HEK293 (cell line): ENCODE measurements at regions not wholly inside any gene's neighbourhood (a gene's known extent, or its start where the extent isn't known, plus 50 kb on each side); places are given as distances from the start of the nearest gene placed in this dataset.

Source experiments
- CTCF ChIA-PET: fragments of 350-600 bp; formaldehyde crosslinking; extraction: SDS; loops from one replicate; lab custom pipeline; 2021; ENCODE audit warnings: antibody characterized with exemption; lab: Yijun Ruan, JAX
- POLR2A ChIA-PET: fragments of 300-600 bp; formaldehyde crosslinking; extraction: SDS; loops from one replicate; lab custom pipeline; 2020; ENCODE audit warnings: antibody characterized with exemption, inconsistent platforms; lab: Yijun Ruan, JAX
- H3K27ac ChIP-seq: fragments of 200-500 bp; sonication (Bioruptor generic); 2 replicates; pipeline ENCODE4 v1.5.1; 2014; ENCODE audit warnings: low read depth, low read length, control low read depth, inconsistent platforms; ENCODE audit errors: extremely low read depth
- H3K36me3 ChIP-seq, 2 experiments: fragments of 200-500 bp in 1 of 2; sonication (Bioruptor generic) in 1 of 2; 1 replicate in 1 of 2; 2 replicates in 1 of 2; pipeline ENCODE4 v1.5.1; 2014 to 2017; ENCODE audit warnings: inconsistent platforms in 2 of 2, low read length in 2 of 2; ENCODE audit not compliant: control insufficient read depth in 2 of 2, insufficient read depth in 1 of 2
- H3K4me1 ChIP-seq: fragments of 200-500 bp; sonication (Bioruptor generic); 2 replicates; pipeline ENCODE4 v1.5.1; 2014; ENCODE audit warnings: mild to moderate bottlenecking, low read length, inconsistent platforms; ENCODE audit not compliant: control insufficient read depth, insufficient read depth
- H3K4me3 ChIP-seq: 2 replicates; pipeline ENCODE4 v1.5.1; 2011; ENCODE audit warnings: low read depth, mild to moderate bottlenecking, control low read depth, low read length, moderate library complexity
- H3K9me3 ChIP-seq: fragments of 200-500 bp; sonication (Bioruptor generic); 2 replicates; pipeline ENCODE4 v1.5.1; 2014; ENCODE audit warnings: low read depth, low read length, inconsistent platforms; ENCODE audit not compliant: control insufficient read depth, insufficient read depth
- BCL11A ChIP-seq: fragments of 450-650 bp; formaldehyde crosslinking; IDR thresholded peaks from 2 replicates; pipeline ENCODE4 v1.5.1; 2016; ENCODE audit warnings: low read depth, missing biosample characterization, missing genetic modification characterization
- OSR2 ChIP-seq: fragments of 450-650 bp; formaldehyde crosslinking; IDR thresholded peaks from 2 replicates; pipeline ENCODE4 v1.5.1; 2016; ENCODE audit warnings: missing biosample characterization, missing genetic modification characterization
- ZNF140 ChIP-seq: fragments of 450-650 bp; formaldehyde crosslinking; IDR thresholded peaks from 2 replicates; pipeline ENCODE4 v1.5.1; 2016; ENCODE audit warnings: missing biosample characterization, missing genetic modification characterization
- ZNF157 ChIP-seq: fragments of 450-650 bp; formaldehyde crosslinking; IDR thresholded peaks from 2 replicates; pipeline ENCODE4 v1.5.1; 2016; ENCODE audit warnings: missing biosample characterization, missing genetic modification characterization
- ZNF266 ChIP-seq: fragments of 450-650 bp; formaldehyde crosslinking; IDR thresholded peaks from 2 replicates; pipeline ENCODE4 v1.5.1; 2016; ENCODE audit warnings: missing biosample characterization, missing genetic modification characterization, low read depth
- ZNF423 ChIP-seq: fragments of 450-650 bp; formaldehyde crosslinking; IDR thresholded peaks from 2 replicates; pipeline ENCODE4 v1.5.1; 2016; ENCODE audit warnings: missing biosample characterization, missing genetic modification characterization
- ZNF473 ChIP-seq: fragments of 450-650 bp; formaldehyde crosslinking; IDR thresholded peaks from 2 replicates; pipeline ENCODE4 v1.5.1; 2017; ENCODE audit warnings: missing biosample characterization, missing genetic modification characterization
- ZNF521 ChIP-seq: fragments of 450-650 bp; formaldehyde crosslinking; IDR thresholded peaks from 2 replicates; pipeline ENCODE4 v1.5.1; 2017; ENCODE audit warnings: missing biosample characterization, mild to moderate bottlenecking, missing genetic modification characterization
- ZNF843 ChIP-seq: fragments of 450-650 bp; formaldehyde crosslinking; IDR thresholded peaks from 2 replicates; pipeline ENCODE4 v1.5.1; 2016; ENCODE audit warnings: missing biosample characterization, missing genetic modification characterization
- ZXDB ChIP-seq: fragments of 450-650 bp; formaldehyde crosslinking; IDR thresholded peaks from 2 replicates; pipeline ENCODE4 v1.5.1; 2016; ENCODE audit warnings: missing biosample characterization, missing genetic modification characterization
- TF ChIP-seq, protein P1 (sequence below): fragments of 450-650 bp; formaldehyde crosslinking; IDR thresholded peaks from 2 replicates; pipeline ENCODE4 v1.5.1; 2016; ENCODE audit warnings: missing biosample characterization, missing genetic modification characterization
- TF ChIP-seq, protein P2 (sequence below): fragments of 450-650 bp; formaldehyde crosslinking; conservative IDR thresholded peaks from 2 replicates; pipeline ENCODE4 v1.5.1; 2016; ENCODE audit warnings: low read depth, missing biosample characterization, missing genetic modification characterization
- TF ChIP-seq, protein P3 (sequence below): fragments of 450-650 bp; formaldehyde crosslinking; IDR thresholded peaks from 2 replicates; pipeline ENCODE4 v1.5.1; 2016; ENCODE audit warnings: missing biosample characterization, missing genetic modification characterization
- TF ChIP-seq, protein P4 (sequence below): fragments of 450-650 bp; formaldehyde crosslinking; IDR thresholded peaks from 2 replicates; pipeline ENCODE4 v1.5.1; 2016; ENCODE audit warnings: missing biosample characterization, missing genetic modification characterization
- TF ChIP-seq, protein P5 (sequence below): fragments of 450-650 bp; IDR thresholded peaks from 2 replicates; pipeline ENCODE4 v1.5.1; 2018; ENCODE audit warnings: missing biosample characterization, missing genetic modification characterization

DNA sequence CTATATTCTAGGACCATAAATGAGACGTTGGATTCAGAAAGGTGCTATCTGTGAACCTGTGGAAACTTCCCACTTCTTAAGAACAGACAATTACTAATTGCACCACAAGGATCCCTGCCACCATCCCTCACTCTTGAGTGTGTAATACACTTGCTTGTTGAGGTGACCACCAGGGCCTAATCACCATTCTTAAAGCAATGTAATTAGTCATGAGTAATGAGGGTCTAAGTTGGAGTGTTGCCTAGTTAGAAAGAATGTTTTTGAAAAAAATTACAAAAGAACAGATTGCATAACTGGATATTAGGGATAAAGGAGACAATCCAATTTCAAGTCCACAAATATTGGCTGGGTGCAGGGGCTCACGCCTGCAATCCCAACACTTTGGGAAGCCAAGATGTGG, 56.9 kb upstream of the TRIO start:
- H3K4me3 ChIP-seq, result no peak overlapping the region
- no peaks in the 10 kb centered on the region for H3K4me1 ChIP-seq
- TF ChIP-seq, protein P1, sequence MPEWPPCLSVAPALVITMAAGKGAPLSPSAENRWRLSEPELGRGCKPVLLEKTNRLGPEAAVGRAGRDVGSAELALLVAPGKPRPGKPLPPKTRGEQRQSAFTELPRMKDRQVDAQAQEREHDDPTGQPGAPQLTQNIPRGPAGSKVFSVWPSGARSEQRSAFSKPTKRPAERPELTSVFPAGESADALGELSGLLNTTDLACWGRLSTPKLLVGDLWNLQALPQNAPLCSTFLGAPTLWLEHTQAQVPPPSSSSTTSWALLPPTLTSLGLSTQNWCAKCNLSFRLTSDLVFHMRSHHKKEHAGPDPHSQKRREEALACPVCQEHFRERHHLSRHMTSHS (tag by site-specific recombination), result no peak
- no peak for TF ChIP-seq BCL11A (tag by site-specific recombination)
- no peak for TF ChIP-seq ZNF266 (tag by site-specific recombination)
- no peak for TF ChIP-seq ZNF521 (tag by site-specific recombination)
- TF ChIP-seq, protein P2, sequence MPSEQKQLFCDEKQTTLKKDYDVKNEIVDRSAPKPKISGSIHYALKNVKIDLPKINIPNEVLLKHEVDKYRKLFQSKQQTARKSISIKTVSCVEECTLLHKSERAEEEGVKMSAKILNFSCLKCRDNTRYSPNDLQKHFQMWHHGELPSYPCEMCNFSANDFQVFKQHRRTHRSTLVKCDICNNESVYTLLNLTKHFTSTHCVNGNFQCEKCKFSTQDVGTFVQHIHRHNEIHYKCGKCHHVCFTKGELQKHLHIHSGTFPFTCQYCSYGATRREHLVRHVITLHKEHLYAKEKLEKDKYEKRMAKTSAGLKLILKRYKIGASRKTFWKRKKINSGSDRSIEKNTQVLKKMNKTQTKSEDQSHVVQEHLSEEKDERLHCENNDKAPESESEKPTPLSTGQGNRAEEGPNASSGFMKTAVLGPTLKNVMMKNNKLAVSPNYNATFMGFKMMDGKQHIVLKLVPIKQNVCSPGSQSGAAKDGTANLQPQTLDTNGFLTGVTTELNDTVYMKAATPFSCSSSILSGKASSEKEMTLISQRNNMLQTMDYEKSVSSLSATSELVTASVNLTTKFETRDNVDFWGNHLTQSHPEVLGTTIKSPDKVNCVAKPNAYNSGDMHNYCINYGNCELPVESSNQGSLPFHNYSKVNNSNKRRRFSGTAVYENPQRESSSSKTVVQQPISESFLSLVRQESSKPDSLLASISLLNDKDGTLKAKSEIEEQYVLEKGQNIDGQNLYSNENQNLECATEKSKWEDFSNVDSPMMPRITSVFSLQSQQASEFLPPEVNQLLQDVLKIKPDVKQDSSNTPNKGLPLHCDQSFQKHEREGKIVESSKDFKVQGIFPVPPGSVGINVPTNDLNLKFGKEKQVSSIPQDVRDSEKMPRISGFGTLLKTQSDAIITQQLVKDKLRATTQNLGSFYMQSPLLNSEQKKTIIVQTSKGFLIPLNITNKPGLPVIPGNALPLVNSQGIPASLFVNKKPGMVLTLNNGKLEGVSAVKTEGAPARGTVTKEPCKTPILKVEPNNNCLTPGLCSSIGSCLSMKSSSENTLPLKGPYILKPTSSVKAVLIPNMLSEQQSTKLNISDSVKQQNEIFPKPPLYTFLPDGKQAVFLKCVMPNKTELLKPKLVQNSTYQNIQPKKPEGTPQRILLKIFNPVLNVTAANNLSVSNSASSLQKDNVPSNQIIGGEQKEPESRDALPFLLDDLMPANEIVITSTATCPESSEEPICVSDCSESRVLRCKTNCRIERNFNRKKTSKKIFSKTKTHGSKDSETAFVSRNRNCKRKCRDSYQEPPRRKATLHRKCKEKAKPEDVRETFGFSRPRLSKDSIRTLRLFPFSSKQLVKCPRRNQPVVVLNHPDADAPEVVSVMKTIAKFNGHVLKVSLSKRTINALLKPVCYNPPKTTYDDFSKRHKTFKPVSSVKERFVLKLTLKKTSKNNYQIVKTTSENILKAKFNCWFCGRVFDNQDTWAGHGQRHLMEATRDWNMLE (tag by site-specific recombination), result no peak
- no peak for TF ChIP-seq ZNF473 (tag by site-specific recombination)
- TF ChIP-seq OSR2 (tag by site-specific recombination), result no peak
- TF ChIP-seq, protein P3, sequence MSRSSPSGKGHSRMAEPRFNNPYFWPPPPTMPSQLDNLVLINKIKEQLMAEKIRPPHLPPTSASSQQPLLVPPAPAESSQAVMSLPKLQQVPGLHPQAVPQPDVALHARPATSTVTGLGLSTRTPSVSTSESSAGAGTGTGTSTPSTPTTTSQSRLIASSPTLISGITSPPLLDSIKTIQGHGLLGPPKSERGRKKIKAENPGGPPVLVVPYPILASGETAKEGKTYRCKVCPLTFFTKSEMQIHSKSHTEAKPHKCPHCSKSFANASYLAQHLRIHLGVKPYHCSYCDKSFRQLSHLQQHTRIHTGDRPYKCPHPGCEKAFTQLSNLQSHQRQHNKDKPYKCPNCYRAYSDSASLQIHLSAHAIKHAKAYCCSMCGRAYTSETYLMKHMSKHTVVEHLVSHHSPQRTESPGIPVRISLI (tag by site-specific recombination), result no peak
- TF ChIP-seq ZNF423, result no peak
- TF ChIP-seq, protein P4, sequence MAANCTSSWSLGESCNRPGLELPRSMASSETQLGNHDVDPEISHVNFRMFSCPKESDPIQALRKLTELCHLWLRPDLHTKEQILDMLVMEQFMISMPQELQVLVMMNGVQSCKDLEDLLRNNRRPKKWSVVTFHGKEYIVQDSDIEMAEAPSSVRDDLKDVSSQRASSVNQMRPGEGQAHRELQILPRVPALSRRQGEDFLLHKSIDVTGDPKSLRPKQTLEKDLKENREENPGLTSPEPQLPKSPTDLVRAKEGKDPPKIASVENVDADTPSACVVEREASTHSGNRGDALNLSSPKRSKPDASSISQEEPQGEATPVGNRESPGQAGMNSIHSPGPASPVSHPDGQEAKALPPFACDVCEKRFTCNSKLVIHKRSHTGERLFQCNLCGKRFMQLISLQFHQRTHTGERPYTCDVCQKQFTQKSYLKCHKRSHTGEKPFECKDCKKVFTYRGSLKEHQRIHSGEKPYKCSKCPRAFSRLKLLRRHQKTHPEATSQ (tag by site-specific recombination), result no peak
- no peak for TF ChIP-seq ZXDB (tag by site-specific recombination)
- TF ChIP-seq ZNF843 (tag by site-specific recombination), result no peak
- no peak for TF ChIP-seq ZNF157 (tag by site-specific recombination)
- no peak for TF ChIP-seq ZNF140
- TF ChIP-seq, all 188 proteins: peak for 0
- CTCF ChIA-PET, result interaction anchor here (1.5 kb wide), 1 partner anchor 109 kb away, joined by 5 read pairs; no protein-coding TSS in a partner anchor
- H3K36me3 ChIP-seq, result no peaks in the 10 kb centered on the region
- POLR2A ChIA-PET, result no interaction called here
- H3K9me3 ChIP-seq, result no peaks in the 10 kb centered on the region; the same call in 1 of the 2 replicates
- H3K27ac ChIP-seq, result no peak overlapping the region

DNA sequence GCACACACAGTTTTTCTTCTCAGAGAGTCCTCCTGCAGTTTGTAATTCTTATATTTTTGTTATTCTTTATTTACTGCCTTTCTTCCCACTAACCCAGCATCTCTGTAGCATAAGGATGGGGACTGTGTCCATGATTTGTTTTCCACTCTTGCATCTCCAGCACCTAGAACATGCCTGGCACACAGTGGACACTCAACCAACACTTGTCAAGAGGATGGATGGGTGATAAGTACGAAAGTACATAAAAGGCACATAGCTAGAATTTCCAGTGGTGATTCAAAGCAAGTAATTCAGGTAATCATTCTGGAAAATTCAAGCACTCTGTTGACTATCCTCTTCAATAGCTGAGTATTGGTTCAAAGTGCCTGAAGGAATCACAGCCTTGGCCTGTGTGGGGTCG, 60.2 kb upstream of the TRIO start:
- ChIA-PET CTCF (no interaction called here), POLR2A (no interaction called here)
- Histone ChIP-seq H3K36me3 (no peaks in the 10 kb centered on the region), H3K4me3 (no peak overlapping the region), H3K9me3 (no peaks in the 10 kb centered on the region; the same call in 1 of the 2 replicates), H3K4me1 (no peaks in the 10 kb centered on the region), H3K27ac (no peak overlapping the region)
- TF ChIP-seq, protein P5, sequence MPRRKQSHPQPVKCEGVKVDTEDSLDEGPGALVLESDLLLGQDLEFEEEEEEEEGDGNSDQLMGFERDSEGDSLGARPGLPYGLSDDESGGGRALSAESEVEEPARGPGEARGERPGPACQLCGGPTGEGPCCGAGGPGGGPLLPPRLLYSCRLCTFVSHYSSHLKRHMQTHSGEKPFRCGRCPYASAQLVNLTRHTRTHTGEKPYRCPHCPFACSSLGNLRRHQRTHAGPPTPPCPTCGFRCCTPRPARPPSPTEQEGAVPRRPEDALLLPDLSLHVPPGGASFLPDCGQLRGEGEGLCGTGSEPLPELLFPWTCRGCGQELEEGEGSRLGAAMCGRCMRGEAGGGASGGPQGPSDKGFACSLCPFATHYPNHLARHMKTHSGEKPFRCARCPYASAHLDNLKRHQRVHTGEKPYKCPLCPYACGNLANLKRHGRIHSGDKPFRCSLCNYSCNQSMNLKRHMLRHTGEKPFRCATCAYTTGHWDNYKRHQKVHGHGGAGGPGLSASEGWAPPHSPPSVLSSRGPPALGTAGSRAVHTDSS (tag by site-specific recombination), result no peak
